AG09319 (cell line): ENCODE measurements at regions not wholly inside any gene's neighbourhood (a gene's known extent, or its start where the extent isn't known, plus 50 kb on each side); places are given as distances from the start of the nearest gene placed in this dataset.

Experiments used
- DNase-seq: peaks from one replicate; pipeline ENCODE4 v3.0.0-alpha.2; 2010; ENCODE audit warnings: low read depth; ENCODE audit errors: extremely low read depth
- TF ChIP-seq, protein P1 (sequence below): IDR thresholded peaks from 2 replicates; pipeline ENCODE4 v1.5.1; 2011; ENCODE audit warnings: low read depth, mild to moderate bottlenecking, inconsistent platforms, low read length, moderate library complexity

DNA sequence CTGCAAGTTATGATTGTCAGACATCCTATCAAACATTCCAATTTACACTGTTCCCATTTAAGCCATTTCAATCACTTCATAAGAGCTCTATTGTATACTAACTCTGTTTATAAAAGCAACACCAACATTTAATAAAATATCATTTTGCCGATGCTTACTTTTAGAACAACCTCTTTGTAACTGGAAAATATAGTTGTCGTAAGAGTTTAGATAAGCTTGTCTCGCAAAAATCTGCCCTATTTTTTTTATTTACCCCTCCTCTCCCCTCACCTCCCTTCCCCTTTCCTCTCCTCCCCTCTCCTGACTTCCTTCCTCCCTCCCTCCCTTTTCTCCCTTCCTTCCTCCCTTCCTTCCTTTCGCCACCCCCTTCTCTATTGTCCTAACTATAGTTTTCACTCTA is 105.7 kb upstream of the PEX5L start:
- DNase-seq = no peak
- TF ChIP-seq, protein P1, sequence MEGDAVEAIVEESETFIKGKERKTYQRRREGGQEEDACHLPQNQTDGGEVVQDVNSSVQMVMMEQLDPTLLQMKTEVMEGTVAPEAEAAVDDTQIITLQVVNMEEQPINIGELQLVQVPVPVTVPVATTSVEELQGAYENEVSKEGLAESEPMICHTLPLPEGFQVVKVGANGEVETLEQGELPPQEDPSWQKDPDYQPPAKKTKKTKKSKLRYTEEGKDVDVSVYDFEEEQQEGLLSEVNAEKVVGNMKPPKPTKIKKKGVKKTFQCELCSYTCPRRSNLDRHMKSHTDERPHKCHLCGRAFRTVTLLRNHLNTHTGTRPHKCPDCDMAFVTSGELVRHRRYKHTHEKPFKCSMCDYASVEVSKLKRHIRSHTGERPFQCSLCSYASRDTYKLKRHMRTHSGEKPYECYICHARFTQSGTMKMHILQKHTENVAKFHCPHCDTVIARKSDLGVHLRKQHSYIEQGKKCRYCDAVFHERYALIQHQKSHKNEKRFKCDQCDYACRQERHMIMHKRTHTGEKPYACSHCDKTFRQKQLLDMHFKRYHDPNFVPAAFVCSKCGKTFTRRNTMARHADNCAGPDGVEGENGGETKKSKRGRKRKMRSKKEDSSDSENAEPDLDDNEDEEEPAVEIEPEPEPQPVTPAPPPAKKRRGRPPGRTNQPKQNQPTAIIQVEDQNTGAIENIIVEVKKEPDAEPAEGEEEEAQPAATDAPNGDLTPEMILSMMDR = no peak

DNA sequence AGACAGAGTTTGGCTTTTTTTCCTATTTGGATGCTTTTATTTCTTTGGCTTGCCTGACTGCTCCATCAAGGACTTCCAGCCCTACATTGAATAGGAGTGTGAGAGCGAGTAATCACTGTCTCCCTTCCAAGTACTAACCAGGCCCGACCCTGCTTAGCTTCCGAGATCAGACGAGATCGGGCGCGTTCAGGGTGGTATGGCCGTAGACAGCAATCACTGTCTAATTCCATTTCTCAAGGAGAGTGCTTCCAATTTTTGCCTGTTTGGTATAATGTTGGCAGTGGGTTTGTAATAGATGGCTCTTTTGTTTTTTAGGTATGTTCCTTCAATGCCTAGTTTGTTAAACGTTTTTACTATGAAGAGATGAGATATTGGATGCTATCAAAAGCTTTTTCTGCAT is 125.0 kb upstream of the PEX5L start:
- no peak for DNase-seq
- TF ChIP-seq, protein P1 = no peak

DNA sequence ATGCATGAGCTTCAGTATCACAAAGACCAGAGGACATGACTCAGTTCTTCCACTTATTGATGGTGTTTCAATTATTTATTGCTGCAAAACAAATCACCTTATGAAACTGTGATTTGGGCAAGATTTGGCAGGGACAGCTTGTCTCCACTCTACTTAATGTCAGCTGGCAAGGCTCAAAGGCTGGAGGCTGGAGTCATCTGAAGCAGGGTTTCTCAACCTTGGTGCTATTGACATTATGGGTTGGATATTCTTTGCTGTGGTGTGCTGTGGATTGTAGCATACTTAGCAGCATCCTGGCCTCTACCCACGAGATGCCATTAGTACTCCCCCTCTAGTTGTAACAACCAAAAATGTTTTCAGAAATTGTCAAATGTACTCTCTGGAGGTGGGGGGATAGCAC is 138.8 kb upstream of the PEX5L start:
- TF ChIP-seq, protein P1 = no peak
- no peak for DNase-seq

DNA sequence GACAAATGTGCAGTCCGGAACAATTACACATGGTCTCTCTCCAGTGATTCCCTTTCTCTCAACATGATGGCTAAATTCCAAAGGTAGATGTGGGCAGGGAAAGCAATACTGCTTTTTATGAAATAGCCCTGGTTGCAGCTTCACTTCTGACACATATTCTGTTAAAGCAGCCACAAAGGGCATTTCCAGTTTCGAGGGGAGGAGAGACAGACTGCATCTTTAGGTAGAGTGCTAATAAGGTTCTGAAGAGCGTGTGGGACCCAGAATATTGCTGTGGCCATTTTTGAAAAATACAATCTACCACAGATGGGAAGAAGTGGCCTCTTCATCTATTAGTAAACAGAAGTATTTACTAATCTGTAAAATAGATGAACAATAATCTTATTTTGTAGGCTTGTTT is 139.3 kb upstream of the PEX5L start:
- TF ChIP-seq, protein P1 = no peak
- no peak for DNase-seq

DNA sequence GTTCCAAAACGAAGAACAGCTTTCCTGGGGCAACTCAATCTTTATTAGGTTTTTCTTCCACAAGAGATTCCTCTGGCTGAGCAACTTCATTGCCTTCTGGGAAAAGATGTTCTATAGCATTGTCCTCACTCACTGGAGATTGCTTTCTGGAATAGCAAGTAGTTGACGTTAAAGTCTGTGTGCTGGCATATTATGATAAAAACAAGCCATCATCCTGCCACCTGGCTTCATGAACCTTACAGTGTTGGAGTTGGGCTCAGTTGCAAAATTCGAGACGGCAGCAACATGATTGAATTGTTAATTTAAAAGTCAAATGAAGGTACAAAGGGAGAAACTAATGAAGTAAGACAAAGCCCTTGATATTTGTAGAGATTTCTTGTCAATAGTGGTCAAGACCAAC is 140.5 kb upstream of the PEX5L start:
- DNase-seq = no peak
- TF ChIP-seq, protein P1 = no peak

DNA sequence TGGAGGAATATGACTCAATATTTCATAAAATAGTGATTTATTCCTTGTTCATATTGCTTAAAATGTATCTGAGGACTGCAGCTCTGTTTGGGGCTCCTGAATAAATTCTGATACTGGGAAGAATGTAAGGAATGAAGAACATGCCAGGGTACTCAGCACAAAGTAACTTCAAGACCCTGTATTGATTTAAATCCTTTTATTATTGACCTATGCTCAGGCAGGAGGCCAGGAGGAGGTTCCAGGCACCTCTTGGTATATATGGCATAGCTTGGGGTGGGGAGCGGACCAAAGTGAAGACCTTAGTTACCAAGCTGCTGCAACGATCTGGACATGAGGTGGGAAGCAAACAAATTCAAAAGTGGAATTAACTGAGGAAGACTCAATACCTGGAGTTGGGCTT is 142.8 kb upstream of the PEX5L start:
- TF ChIP-seq, protein P1 = no peak
- DNase-seq = no peak

DNA sequence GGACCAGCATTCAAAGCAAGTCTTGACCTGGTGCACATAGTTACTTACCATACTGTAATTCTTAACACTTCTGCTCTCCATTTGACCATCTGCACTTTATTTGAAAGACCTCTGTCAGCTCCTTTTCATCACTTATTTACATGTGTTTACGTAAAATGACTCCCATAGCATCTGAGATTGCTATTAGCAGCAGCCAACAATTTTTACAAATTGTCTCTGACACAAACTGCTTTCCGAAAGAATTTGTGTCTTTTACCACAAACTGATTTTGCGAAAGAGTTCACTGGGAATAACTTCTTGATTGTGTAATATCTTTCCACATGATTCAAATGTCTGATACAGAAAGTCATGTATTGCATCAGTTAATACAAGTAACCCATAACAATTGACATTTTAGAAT is 144.1 kb upstream of the PEX5L start:
- TF ChIP-seq, protein P1 = no peak
- DNase-seq = peak; percentile 76

DNA sequence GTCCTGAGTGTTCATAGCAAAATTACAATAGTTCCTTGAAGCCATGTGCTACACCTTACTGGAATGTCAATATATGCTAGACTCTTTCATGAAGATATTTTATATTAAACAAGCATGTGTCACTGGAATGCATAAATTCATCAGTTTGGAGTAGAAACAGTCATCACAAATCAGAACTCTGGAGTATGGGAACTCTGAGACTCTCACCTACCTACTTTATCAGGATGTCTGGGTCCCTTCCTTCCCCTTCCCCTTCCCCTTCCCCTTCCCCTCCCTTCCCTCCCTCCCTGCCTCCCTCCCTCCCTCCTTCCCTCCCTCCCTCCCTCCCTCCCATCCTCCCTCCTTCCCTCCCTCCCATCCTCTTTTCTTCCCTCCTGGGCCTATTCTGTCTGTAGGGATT is 144.7 kb upstream of the PEX5L start:
- DNase-seq = no peak
- TF ChIP-seq, protein P1 = no peak
